Retinal pigment epithelial cell (primary cell): ENCODE measurements at regions not wholly inside any gene's neighbourhood (a gene's known extent, or its start where the extent isn't known, plus 50 kb on each side); places are given as distances from the start of the nearest gene placed in this dataset.

ENCODE experiments used
- DNase-seq: peaks from one replicate; pipeline ENCODE4 v3.0.0-alpha.2; 2010; ENCODE audit warnings: low read depth
- H3K4me3 ChIP-seq: 2 replicates; pipeline ENCODE4 v1.5.1; 2011; ENCODE audit warnings: mild to moderate bottlenecking, low read length, control low read depth, moderate library complexity
- TF ChIP-seq, protein P1 (sequence below): conservative IDR thresholded peaks from 2 replicates; pipeline ENCODE4 v1.5.1; 2011; ENCODE audit warnings: low read depth, low read length, control low read depth, inconsistent platforms

DNA sequence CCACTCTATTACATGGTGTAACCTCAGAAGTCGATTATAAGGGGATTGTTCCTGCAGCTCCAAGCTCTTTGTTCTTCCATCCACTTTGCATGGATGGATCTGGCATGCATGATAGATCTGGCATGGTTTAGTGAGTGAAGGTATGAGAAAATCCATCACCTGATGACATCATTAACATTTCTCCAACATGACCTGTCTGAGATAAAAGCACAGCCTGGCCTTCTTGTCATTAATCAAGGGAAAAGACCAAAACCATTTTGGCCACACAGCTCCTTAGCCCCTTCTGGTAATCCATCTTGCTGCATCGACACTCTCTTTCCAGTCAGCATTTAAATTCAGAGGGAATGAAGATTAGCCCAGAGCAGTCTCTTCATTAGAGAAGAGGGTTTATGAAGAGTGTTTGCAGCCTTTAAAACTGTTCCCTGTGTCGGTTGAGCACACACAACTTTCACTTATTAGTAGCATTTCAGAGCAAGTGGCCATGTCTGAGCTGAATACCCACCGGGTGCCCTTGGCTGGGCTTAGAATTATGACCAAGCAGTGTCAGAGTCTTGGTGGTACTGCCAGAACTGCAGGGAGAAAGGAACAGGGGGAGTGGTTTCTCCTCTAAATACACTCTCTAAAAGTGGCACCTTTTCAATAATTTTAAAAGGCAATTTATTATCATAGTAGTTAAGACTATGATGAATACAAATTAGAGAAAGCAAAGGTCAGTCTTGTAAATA lies 246.0 kb downstream of the HAPSTR1 start:
- DNase-seq: no peak
- TF ChIP-seq, protein P1, sequence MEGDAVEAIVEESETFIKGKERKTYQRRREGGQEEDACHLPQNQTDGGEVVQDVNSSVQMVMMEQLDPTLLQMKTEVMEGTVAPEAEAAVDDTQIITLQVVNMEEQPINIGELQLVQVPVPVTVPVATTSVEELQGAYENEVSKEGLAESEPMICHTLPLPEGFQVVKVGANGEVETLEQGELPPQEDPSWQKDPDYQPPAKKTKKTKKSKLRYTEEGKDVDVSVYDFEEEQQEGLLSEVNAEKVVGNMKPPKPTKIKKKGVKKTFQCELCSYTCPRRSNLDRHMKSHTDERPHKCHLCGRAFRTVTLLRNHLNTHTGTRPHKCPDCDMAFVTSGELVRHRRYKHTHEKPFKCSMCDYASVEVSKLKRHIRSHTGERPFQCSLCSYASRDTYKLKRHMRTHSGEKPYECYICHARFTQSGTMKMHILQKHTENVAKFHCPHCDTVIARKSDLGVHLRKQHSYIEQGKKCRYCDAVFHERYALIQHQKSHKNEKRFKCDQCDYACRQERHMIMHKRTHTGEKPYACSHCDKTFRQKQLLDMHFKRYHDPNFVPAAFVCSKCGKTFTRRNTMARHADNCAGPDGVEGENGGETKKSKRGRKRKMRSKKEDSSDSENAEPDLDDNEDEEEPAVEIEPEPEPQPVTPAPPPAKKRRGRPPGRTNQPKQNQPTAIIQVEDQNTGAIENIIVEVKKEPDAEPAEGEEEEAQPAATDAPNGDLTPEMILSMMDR: no peak
- no peak overlapping the region for H3K4me3 ChIP-seq

DNA sequence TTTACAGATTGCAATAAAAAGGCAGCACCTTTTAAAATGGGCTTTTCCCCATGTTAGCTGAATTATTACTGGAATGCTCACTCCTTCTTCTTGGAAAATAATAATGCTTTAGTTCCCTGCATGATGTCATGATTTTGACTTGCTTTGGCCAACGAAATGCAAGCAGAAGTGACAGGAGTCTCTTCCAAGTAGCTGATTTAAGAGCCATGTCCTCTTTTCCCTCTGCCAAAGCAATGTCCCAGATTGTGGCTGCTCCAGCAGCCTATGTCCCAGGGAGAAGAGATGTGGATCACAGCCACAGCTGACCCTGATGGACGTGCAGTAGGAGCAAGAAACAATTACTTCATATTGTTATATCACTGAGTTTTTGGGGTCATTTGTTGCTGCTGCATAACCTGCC lies 246.6 kb downstream of the HAPSTR1 start:
- no peak overlapping the region for H3K4me3 ChIP-seq
- no peak for DNase-seq
- TF ChIP-seq, protein P1: no peak

DNA sequence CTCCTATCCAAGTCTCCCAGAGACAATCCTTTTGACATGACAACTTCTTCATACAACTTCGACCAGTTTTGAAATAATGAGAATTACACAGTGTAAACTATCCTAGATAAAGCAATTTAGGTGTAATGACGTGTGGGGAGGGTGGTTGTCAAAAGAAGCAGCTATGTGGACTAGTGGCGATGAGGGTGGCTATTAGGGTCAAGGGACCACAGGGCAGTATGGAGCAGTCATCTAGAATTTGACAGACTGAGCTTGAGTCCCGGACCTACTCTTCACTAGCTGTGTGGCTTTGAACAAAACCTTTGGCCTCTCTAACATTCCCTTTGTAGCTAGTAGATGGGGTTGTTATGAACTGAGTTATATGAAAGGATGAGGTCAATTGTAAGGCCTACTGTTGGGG lies 247.1 kb downstream of the HAPSTR1 start:
- TF ChIP-seq, protein P1: no peak
- no peak for DNase-seq
- no peak overlapping the region for H3K4me3 ChIP-seq

DNA sequence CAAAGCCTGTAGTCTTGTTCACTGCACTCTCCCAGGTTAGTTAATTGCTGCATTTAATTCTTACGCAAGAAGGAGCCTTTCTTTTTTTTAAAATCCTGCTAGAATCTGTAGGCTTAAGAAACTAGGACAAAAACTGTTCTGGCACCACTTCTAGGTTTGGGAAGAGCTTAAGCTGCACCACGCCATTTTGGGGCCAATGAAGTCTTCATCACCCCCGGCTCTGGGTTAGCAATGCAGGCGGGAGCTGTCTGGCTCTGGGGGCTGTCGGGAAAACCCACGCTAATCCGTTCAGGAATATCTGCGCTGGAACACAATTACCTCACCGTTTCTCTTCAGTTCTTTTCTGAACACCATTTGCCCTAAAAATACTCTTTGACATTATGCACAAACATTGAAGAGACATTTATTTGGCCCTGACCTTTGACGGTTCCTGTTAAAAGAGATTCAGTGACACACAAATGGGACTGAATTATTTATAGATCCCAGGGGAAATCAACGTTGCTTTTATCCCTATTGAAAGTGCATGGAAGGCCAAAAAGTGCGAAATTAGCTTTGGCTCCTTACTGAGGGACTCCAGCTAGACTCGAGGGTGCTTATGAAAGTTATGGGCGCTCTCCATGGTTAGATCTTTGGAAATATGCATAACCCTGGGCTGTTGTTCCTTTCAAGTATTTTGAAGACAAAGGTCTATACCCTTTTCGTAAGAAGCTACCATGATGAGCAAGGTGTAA lies 249.2 kb downstream of the HAPSTR1 start:
- H3K4me3 ChIP-seq: no peak overlapping the region
- TF ChIP-seq, protein P1: no peak
- DNase-seq: no peak

DNA sequence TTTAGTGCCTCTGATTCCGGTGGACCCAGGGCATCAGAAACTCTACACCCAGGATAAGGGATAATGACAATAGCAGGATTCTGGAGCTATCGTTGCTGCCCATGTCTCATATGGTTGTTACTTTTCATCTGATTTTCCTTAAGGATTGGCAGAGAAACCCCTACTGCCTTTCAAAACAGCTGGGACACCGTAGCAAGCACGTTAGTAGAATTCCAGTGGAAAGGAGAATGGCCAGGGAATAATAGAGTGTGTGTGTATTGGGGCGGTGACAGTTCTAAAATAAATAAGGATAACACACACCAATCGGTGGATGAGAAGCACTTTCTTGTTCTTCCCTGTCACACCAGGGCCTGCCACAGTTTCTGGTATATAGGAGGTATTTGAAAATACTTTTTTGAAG lies 251.8 kb downstream of the HAPSTR1 start:
- TF ChIP-seq, protein P1: no peak
- DNase-seq: no peak
- no peak overlapping the region for H3K4me3 ChIP-seq

DNA sequence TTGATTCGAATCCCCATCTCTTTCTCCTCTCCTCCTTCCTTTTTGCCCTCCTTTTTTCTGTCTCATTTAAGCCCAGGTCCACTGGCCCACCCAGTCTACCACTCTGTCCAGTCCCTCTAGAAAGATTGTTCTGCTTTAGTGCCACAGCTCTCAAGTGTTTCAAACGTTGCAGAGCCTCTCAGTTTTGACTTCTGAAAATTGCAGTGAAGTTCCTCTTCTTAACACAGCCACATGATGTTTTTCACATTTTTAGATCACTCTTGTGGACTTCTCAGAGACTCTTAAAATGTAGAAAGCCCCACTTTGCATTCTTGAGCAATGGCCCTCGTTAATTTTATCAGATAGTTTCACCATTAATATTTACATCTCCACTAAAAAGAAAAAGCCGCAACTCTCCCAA lies 253.1 kb downstream of the HAPSTR1 start:
- no peak overlapping the region for H3K4me3 ChIP-seq
- no peak for DNase-seq
- TF ChIP-seq, protein P1: no peak

DNA sequence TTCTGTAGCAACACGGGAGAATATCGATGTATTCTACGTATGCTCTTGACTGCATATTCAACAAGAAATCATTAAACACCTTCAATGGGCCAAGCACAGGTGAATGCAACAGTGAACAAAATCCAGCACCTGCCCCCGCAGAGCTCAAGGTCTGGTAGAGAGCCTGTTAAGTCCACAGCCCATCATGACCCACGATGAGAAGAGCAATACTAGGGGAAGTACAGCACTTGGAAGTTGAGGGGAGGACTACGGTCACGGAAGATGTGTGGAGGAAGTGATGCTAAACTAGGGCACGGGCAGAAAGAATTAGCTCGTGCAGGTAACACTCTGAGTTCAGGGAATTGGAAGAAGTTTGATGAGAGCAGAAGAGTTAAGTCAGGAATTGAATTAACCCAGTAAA lies 253.6 kb downstream of the HAPSTR1 start:
- TF ChIP-seq, protein P1: no peak
- DNase-seq: no peak
- no peak overlapping the region for H3K4me3 ChIP-seq
